GM19023 (cell line): ENCODE measurements at regions not wholly inside any gene's neighbourhood (a gene's known extent, or its start where the extent isn't known, plus 50 kb on each side); places are given as distances from the start of the nearest gene placed in this dataset.
"Not testable (repeated sequence)": the region's sequence is repeated elsewhere in the genome, so short reads cannot be mapped to it uniquely, and the experiment has no call there.

ENCODE experiments used
- ATAC-seq: cut with Tn5 transposase; IDR thresholded peaks from one replicate; pipeline ENCODE4 v1.9.1; 2021; ENCODE audit warnings: mild to moderate bottlenecking, moderate library complexity; ENCODE audit not compliant: unreplicated experiment

GRCh38 chr1:168490306-168490705 is 53.5 kb downstream of the XCL2 start:
- ATAC-seq = no peak

GRCh38 chr1:168488138-168488537 is 55.7 kb downstream of the XCL2 start:
- no peak for ATAC-seq

GRCh38 chr1:168486820-168487219 is 57.0 kb downstream of the XCL2 start:
- ATAC-seq = not testable (repeated sequence)

GRCh38 chr1:168485048-168485447 is 58.7 kb downstream of the XCL2 start:
- no peak for ATAC-seq

- no peak for ATAC-seq
Observed at GRCh38 chr1:168484083-168484482, 59.7 kb downstream of the XCL2 start.

- ATAC-seq = no peak
Observed at GRCh38 chr1:168483539-168483938, 60.3 kb downstream of the XCL2 start.

- ATAC-seq = no peak
Observed at GRCh38 chr1:168482106-168482505, 61.7 kb downstream of the XCL2 start.

- ATAC-seq = no peak
Observed at GRCh38 chr1:168481586-168481985, 62.2 kb downstream of the XCL2 start.

- no peak for ATAC-seq
Observed at GRCh38 chr1:168480997-168481396, 62.8 kb downstream of the XCL2 start.

- ATAC-seq = no peak
Observed at GRCh38 chr1:168477792-168478191, 66.0 kb downstream of the XCL2 start.

- no peak for ATAC-seq
Observed at GRCh38 chr1:168476588-168477385, 67.0 kb downstream of the XCL2 start.

GRCh38 chr1:168474322-168474721 is 69.5 kb downstream of the XCL2 start:
- no peak for ATAC-seq

- no peak for ATAC-seq
Observed at GRCh38 chr1:168473126-168473525, 70.7 kb downstream of the XCL2 start.

- ATAC-seq = no peak
Observed at GRCh38 chr1:168472223-168472622, 71.6 kb downstream of the XCL2 start.

GRCh38 chr1:168470901-168471431 is 72.8 kb downstream of the XCL2 start:
- no peak for ATAC-seq

GRCh38 chr1:168469690-168470089 is 74.1 kb downstream of the XCL2 start:
- ATAC-seq = no peak

GRCh38 chr1:168468822-168469221 is 75.0 kb downstream of the XCL2 start:
- ATAC-seq = no peak

GRCh38 chr1:168468042-168468809 is 75.6 kb downstream of the XCL2 start:
- ATAC-seq = no peak

GRCh38 chr1:168467452-168467851 is 76.3 kb downstream of the XCL2 start:
- ATAC-seq = no peak

- peak; percentile 59 for ATAC-seq
Observed at GRCh38 chr1:168466714-168467131, 77.1 kb downstream of the XCL2 start.

GRCh38 chr1:168466092-168466713 is 77.6 kb downstream of the XCL2 start:
- peak; percentile 73 for ATAC-seq
